GM18867 (cell line): ENCODE measurements at regions not wholly inside any gene's neighbourhood (a gene's known extent, or its start where the extent isn't known, plus 50 kb on each side); places are given as distances from the start of the nearest gene placed in this dataset.

Experiments used
- ATAC-seq: cut with Tn5 transposase; IDR thresholded peaks from one replicate; pipeline ENCODE4 v1.9.1; 2021; ENCODE audit warnings: mild to moderate bottlenecking, moderate library complexity; ENCODE audit not compliant: unreplicated experiment

DNA sequence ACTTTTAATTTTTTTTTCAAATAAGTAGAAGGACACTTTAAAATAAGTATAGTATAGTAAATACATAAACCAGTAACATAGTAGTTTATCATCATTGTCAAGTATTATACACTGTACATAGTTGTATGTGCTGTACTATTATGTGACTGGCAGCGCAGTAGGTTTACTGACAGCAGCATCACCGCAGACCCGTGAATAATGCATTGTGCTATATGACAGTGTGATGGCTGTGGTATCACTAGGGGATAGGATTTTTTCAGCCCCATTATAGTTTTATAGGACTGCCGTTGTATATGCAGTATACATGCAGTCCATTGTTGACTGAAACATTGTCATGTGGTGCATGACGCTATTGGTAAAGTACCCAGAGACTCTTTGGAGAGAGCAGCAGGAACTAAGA, 306.5 kb downstream of the SQOR start:
- ATAC-seq = no peak

DNA sequence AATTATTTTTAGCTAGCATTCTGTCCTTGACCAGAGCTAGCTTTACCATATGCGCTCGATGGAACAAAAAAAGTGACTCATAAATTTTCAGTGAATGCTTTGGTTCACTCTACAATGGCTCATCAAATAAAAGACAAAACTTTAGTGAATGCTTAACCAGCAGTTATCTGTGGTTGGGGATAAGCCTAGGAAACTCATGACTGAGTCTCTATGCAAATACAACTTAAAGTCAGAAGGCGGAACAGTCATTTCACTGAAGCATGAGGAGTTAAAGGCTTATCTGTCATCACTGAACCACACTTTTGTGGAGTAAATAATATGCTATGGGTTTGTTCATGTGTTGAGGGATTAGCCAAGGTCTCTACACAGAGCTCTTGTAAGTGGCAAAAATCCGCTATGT, 308.4 kb downstream of the SQOR start:
- ATAC-seq = peak; percentile 84

DNA sequence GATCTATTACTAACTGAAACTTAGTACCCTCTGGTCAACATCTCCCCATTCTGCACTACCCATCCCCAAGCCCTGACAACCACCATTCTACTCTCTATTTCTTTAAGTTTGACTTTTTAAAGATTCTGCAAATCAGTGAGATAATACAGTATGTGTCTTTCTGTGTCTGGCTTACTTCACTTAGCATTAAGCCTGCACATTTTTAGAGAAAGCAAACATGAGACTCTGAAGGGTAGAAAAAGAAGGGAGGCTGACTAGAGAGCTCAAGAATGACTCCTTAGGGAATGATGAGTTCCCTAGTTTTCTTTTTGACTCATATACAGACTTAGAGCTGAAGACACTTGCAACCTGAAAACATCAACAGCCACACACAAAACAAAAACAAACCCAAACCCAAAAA, 311.3 kb downstream of the SQOR start:
- ATAC-seq = no peak

DNA sequence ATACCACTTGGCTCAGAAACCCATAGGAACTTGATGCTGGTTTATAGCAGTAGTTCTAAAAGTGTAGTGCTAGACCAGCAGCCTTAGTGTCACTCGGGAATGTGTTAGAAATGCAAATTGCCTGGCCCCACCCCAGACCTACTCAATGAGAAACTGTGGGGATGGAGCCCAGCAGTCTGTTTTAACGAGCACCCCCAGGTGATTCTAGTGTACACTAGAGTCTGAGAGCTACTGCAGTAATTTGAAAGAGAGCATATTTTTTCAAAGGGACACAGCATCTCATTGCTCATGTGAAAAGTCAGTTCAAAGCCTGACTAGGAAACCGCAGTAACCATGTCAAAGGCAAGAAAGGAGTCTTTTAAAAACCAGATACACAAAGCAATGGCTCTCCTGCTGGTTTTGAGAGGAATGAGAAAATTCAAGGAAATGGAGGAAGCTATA, 313.4 kb downstream of the SQOR start:
- no peak for ATAC-seq

DNA sequence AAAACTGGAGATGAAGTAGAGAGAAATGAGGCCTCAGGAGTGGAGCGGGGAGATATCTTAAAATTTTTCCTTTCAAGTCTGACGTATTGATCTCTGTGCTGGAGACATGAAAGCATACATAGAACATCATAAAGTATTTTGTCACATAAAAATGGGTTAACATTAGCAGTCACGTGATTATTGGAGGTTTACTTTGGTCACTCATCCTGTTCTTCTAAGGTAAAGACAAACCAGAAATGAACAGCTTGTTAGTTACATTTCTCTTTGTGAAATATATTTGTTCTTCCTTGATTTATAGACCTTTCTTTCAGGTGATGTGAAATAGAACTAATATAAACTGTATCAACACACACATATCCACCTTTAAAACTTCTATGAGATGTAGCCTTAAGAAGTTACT, 324.1 kb downstream of the SQOR start:
- no peak for ATAC-seq

DNA sequence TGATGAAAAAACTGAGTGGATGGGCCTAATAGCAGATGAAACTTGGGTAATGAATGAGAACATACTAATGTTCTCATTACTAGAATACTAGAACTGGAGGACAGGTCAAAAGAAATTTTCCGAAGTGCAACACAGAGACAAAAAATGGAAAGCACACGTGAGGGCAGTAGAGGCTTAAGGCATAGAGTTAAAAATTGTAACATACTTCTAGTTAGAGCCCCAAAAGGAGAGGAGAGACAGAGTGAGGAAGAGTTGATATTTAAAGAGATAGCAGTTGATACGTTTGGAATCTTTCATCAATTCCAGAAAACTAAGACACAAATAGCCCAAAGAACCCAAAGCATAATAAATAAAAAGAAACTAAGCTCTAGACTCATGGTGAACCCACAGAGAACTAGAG, 327.9 kb downstream of the SQOR start:
- no peak for ATAC-seq

DNA sequence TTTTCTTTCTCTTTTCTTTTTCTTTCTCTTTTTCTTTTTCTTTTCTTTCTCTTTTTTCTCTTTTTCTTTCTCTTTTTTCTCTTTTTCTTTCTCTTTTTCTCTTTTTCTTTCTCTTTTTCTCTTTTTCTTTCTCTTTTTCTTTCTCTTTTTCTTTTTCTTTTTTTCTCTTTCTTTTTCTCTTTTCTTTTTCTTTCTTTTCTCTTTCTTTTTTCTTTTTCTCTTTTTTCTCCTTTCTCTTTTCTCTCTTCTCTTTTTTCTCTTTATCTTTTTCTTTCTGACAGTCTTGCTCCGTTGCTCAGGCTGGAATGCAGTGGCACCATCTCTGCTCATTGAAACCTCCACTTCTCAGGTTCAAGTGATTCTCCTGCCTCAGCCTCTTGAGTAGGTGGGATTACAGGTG, 335.7 kb downstream of the SQOR start:
- ATAC-seq = no peak

DNA sequence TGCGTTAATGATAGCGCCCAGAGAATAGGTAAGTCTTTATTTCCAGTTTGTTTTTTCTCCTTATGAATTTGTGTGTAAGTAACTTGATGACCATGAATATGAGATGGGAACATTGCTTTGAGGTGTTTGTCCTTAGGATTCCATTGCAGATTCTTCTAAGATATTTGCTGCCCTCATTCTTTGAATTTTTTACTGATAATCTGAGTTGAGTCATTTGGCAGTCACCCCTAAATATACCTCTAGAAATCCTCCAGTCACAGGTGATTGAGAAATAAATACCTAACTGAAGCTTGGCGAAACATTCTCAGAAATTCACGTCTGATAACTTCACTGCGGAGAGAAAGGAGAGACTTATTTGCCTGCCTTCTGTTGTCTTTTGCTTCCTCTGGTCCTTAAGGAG, 345.5 kb downstream of the SQOR start:
- no peak for ATAC-seq

DNA sequence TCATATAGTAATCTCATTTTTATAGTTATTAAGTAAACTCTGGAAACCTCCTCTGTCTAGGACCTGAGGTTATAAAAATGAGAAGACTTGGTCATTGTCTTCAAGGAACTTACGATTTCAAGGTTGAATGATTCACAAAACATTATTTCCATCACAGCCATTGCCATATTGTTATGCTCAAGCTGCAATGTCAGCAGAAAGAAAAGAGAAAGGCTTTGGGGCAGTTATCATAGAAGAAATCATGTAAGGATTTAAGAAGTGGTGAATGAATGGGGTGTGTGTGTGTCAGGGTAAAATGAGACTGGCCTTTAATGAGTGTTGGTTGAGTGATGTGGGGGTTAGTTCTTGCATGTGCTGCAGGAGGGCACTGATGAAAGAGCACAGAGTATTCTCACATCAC, 346.8 kb downstream of the SQOR start:
- no peak for ATAC-seq

DNA sequence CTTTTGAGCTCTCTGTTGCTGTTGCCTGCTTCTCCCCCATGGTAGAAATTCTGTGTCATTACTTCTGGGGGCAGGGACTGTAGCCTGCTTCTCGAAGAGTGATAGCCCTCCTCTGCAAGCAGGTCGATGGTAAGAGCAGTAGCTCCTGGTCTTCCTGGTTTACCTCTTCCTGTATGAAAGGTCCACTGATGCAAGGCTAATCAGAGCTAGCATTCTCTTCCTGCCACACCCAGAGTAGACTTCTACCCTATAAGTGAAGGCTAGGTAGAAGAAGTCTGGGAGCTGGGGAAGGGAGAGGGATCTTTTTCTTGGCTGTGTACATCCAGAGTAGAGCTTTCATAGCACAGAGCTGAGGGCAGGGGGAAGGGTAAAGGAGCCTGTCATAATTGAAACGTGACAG, 357.0 kb downstream of the SQOR start:
- ATAC-seq = no peak

DNA sequence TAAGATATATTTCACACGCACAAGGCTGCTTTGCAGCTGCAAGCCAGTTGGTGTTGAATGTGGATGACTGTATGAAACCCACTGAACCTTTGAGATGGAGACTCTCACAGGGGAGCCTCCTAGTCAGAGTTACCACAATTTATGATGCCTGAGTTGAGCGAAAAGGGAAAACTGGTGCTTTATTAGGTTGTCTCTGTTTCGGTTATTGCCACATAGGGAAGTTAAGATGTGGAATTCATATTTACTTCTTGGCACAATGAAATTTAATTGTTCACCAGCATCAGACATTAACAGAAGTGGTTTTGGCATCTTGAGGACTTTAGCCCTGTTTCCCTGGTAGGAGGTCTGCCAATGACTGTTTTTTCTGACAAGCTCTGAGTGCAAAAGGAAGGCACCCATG, 358.2 kb downstream of the SQOR start:
- ATAC-seq = no peak

DNA sequence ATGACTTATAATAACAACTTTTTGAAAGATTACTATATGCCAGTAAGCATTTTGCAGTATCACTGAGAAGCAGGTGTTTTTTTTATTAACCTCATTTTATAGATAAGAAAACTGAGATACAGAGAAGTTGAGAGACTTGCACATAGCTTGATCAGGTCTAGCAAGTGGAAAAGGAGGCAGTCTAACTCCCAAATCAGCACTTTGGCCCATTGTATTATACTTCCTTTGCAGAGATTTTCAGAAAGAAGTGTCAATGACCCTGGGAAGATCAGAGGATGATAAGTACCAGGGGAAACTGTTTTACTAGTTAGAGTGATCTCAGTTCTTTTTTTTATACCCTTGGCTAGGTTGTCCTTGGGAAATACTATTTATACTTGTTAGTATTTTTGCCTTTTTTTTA, 358.7 kb downstream of the SQOR start:
- no peak for ATAC-seq

DNA sequence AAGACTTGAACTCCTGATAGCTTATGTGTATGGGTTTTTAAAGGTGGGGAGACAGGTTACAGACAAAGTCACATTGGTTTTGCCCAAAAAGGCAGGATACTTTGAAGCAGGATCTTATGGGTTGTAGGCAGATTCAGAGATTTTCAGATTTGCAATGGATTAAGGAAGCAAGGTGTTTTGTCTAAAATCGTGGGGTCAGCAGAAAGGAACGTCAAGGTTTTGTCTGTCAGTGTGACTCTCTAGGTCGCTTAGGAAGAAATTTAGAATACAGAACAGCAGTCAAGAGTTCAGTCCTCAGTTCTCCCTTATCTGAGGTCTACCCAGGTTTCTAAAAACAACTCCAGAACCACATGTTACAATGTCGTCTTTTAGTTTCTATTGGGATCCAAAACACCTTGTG, 361.0 kb downstream of the SQOR start:
- ATAC-seq = no peak

DNA sequence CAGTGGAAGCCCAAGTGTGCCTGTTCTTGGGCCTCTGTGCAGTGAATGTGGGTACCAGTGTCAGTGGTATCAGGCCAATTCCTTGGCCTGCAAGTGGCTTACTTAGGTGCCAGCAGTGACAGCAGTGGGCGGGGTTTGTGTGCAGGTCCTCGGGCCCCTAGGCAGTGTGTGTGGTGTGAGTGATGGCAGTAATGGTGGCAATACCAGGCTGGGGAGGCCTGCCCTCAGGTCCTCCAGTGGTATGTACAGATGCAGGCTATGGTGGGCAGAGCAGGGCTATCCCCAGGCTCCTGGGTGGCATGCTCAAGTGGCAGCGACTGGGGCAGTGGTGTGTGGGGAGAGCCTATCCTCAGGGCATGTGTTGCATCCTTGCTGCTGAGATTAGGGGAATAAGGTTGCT, 379.7 kb downstream of the SQOR start:
- no peak for ATAC-seq

DNA sequence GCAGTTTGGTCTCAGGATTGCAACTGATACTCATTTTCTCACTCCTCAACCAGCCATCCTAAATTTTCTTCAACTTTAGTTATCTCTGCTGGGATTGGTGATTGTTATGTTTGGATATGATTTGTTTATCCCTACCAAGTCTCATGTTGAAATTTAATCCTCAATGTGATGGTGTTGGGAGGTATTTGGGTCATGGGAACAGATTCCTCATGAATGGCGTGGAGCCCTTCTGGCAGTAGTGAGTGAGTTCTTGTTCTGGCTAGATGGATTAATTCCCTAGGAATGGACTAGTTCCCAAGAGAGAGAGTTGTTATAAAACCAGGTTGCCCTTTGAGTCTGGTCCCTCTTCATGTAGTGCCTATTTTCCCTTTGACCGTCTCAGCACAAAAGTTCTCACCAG, 399.9 kb downstream of the SQOR start:
- ATAC-seq = no peak

DNA sequence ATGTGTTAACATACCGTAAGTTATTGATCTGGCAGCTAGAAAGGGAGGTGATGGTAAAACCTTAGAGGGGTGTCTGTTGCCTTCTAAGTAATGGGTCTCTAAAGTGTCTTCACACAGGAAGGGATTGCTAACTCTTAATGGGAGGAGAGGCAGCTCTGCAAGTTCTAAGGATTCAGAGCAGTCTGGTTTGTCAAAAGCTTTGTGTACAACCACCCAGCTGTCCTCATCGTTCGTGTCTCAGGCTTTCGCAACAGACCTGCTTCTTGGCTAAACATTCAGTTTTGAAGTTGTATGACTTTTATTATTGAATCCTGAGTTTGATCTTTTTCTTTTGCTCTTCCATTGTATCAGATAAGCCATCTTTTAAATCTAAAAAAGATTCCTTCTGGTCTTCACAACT, 404.9 kb downstream of the SQOR start:
- ATAC-seq = no peak

DNA sequence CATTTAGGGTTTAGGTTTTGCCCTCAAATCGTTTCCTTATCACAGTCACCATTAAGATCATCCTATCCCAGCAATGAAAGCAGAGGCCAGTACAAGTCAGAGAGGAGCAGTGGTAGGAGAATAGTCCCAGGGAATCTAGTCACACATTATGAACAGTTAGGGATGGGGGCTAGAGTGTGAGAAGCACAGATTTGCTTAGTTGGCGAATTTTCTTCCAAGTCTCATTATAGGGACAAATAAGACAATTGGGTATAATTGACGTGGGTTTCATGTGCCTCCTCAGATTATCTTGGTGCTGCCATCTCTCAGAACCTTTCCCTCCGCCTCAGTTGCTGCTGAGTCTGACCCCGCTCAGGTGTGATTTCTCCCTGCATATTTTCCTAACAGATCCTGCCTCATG, 407.1 kb downstream of the SQOR start:
- no peak for ATAC-seq

DNA sequence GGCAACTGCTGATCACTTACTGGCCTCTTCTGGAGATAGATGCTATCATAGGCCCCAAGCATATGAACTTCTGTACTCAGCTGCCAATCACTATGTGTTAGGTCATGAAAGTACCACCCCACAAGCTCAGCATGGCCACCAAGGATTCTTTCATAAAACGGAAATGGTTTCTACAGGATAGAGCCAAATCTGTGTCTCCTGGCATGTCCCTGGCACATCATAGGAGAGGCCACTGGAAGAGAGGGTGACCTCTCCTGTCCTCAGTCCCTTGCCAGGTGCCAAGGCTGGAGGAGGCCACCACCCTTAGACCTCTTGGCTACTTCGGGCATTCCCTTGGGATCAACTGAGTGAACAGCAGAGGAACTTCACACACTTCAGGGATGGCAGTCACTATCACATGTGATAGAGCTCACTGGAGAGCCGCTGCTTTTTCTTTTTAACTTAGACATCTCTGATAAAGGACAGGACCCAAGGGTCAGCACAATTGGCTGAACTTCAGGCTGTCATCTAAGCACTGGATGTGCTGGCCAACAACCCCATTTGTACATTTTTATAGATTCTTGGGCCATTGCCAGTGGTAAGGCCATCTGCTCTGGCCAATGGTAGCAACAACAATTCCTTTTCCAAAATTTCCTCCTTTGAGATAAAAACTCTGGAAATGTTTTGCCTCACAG, 425.2 kb downstream of the SQOR start:
- no peak for ATAC-seq

DNA sequence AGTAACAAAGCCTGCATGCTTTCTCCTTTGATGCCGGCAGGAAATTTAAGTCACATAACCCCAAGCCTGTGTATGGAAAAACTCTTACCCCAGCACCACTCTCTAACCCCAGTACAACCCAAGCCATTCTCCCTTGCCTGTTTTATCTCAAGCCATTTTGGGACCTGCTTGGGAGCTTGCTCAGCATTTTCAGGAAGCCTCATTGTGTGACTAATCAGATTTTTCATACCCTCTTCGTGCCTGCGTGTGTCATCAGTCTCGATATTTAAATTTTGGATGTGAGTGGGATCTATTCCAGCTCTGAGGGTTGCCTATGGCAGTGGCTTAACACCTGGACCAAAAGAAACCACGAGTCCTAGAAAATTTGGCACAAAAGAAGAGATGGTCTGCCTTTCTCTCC, 426.2 kb downstream of the SQOR start:
- ATAC-seq = no peak

DNA sequence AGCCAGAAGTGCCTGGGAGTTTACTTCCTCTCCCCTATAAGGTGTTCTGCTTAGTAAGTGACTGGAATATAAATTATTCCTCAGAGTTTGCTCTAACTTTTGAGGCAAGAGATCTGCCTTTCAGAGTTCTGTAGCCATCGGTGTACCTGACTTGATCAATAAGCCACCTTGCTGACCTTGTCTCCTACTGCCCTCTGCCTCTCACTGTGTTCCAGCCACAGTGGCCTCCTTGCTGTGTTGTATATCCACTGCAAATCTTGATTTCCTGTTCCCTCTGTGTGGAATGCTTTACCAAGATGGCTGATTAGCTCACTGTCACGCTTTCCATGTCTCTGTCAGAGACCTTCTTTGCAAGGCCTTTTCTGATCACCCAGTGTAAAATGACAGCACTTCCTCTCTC, 442.4 kb downstream of the SQOR start:
- ATAC-seq = no peak

DNA sequence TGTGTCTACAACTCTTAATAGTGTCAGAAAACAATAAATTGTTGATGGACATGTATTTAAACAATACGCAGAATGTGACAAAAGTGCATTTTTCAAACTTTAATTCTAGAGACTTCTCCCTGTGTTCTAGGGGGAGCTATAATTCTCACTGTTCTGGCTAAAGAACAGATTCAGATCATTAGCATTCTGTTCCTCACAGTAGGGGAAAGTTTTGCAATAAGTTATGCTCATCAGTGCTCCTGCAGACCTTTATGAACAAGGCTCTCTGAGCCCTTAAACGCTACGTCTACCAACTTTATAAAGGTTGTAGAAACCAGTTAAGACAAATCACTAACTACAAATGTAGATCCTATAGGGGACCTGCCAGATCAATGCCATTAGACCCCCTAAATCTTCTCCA, 444.2 kb downstream of the SQOR start:
- ATAC-seq = no peak

DNA sequence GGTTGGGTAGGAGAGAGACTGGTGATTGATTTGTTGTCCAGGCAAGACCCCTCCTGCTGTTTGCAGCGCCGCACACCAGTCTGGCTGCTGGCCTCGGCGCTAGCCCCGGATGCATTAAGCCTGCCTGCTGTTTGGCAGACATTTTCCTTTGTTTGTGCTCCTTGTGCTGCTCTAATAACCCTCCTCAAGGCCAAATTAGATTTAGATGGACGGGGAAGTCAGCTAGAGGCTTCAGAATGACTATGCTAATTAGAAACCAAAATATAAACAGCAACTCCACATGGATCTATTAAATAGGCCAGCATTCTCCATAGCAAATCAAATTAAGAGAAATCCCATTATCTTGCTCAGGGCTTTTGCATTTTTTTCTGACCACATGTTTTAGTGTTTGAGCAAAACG, 445.2 kb downstream of the SQOR start:
- ATAC-seq = no peak
